OCI-LY7 (cell line): ENCODE measurements at regions not wholly inside any gene's neighbourhood (a gene's known extent, or its start where the extent isn't known, plus 50 kb on each side); places are given as distances from the start of the nearest gene placed in this dataset.

Experiments
- BruUV-seq: library from RNA; stranded (reverse); fragments of 400-500 nt; replicated peaks from 2 replicates; lab custom pipeline; 2021; lab: Mats Ljungman, UMichigan
- CTCF ChIA-PET: fragments of 300-600 bp; sonication (Branson Sonifier 250); formaldehyde crosslinking; loops from one replicate; lab custom pipeline; 2022; ENCODE audit warnings: antibody characterized with exemption; ENCODE audit not compliant: unreplicated experiment; lab: Charles Lee
- POLR2A ChIA-PET: fragments of 300-600 bp; sonication (Branson Sonifier 250); formaldehyde crosslinking; loops from one replicate; lab custom pipeline; 2022; ENCODE audit warnings: antibody characterized with exemption; lab: Charles Lee
- DNase-seq: peaks from one replicate; pipeline ENCODE4 v3.0.0-alpha.2; 2015; ENCODE audit warnings: low spot score
- H2AFZ ChIP-seq: fragments of 200-600 bp; sonication (generic), shearing (Covaris generic); 2 replicates; pipeline ENCODE4 v1.6.1; 2014; ENCODE audit warnings: mild to moderate bottlenecking, antibody characterized with exemption, low read length, moderate library complexity
- H3K27ac ChIP-seq: fragments of 200-600 bp; sonication (generic); 2 replicates; pipeline ENCODE4 v1.5.1; 2014; ENCODE audit warnings: mixed run types, low read depth, mild to moderate bottlenecking, moderate library complexity, low read length, inconsistent platforms; ENCODE audit not compliant: poor library complexity, severe bottlenecking
- H3K36me3 ChIP-seq: fragments of 200-600 bp; sonication (generic); 2 replicates; pipeline ENCODE4 v1.6.1; 2014; ENCODE audit warnings: mild to moderate bottlenecking, antibody characterized with exemption, low read length, moderate library complexity, mixed read lengths; ENCODE audit not compliant: insufficient read depth
- H3K4me1 ChIP-seq: fragments of 200-600 bp; sonication (generic); 2 replicates; pipeline ENCODE4 v1.5.1; 2014; ENCODE audit warnings: mild to moderate bottlenecking, low read length; ENCODE audit not compliant: insufficient read depth, poor library complexity, severe bottlenecking
- H3K4me2 ChIP-seq: fragments of 200-600 bp; sonication (generic); 2 replicates; pipeline ENCODE4 v1.6.1; 2014; ENCODE audit warnings: mild to moderate bottlenecking, low read length
- H3K4me3 ChIP-seq: fragments of 200-600 bp; sonication (generic); 2 replicates; pipeline ENCODE4 v1.5.1; 2014; ENCODE audit warnings: mild to moderate bottlenecking, low read depth, low read length; ENCODE audit not compliant: poor library complexity, severe bottlenecking
- H3K79me2 ChIP-seq: fragments of 200-600 bp; sonication (generic); 2 replicates; pipeline ENCODE4 v1.6.1; 2016; ENCODE audit warnings: low read depth, mild to moderate bottlenecking, low read length, moderate library complexity, mixed read lengths; ENCODE audit not compliant: insufficient read depth
- H3K9me2 ChIP-seq: fragments of 200-600 bp; sonication (generic); 2 replicates; pipeline ENCODE4 v1.6.1; 2016; ENCODE audit warnings: mild to moderate bottlenecking, low read length, mixed read lengths; ENCODE audit not compliant: insufficient read depth
- H3K9me3 ChIP-seq: fragments of 200-600 bp; sonication (generic); 2 replicates; pipeline ENCODE4 v1.6.1; 2014; ENCODE audit warnings: mild to moderate bottlenecking, mixed run types, low read length, mixed read lengths
- H4K20me1 ChIP-seq: fragments of 200-600 bp; sonication (generic); 2 replicates; pipeline ENCODE4 v1.6.1; 2014; ENCODE audit warnings: mild to moderate bottlenecking, antibody characterized with exemption, low read length, moderate library complexity, mixed read lengths; ENCODE audit not compliant: insufficient read depth
- EZH2phosphoT487 ChIP-seq: fragments of 200-600 bp; sonication (generic); IDR thresholded peaks from 2 replicates; pipeline ENCODE4 v1.6.1; 2018; ENCODE audit warnings: low read depth, borderline replicate concordance, mild to moderate bottlenecking, mixed run types, antibody characterized with exemption, low read length, moderate library complexity, mixed read lengths
- intact Hi-C: fragments of 100-400 bp; cut with micrococcal nuclease; formaldehyde crosslinking; loops from one replicate; pipeline ENCODE4 v1.10.0; 2022; ENCODE audit not compliant: unreplicated experiment
- TF ChIP-seq, protein P1 (sequence below): fragments of 200-600 bp; sonication (generic); conservative IDR thresholded peaks from 2 replicates; pipeline ENCODE4 v1.5.1; 2014; ENCODE audit warnings: mild to moderate bottlenecking, antibody characterized with exemption, low read length, moderate library complexity, mixed read lengths

- no peak for DNase-seq
- Histone ChIP-seq H3K27ac (no peak overlapping the region), H3K4me1 (no peaks in the 10 kb centered on the region), H3K9me2 (no peaks in the 10 kb centered on the region), H3K36me3 (no peaks in the 10 kb centered on the region), H3K79me2 (no peaks in the 10 kb centered on the region), H4K20me1 (no peaks in the 10 kb centered on the region), H3K9me3 (no peaks in the 10 kb centered on the region), H3K4me3 (no peak overlapping the region), H2AFZ (no peak overlapping the region), H3K4me2 (no peak overlapping the region)
- TF ChIP-seq, protein P1, sequence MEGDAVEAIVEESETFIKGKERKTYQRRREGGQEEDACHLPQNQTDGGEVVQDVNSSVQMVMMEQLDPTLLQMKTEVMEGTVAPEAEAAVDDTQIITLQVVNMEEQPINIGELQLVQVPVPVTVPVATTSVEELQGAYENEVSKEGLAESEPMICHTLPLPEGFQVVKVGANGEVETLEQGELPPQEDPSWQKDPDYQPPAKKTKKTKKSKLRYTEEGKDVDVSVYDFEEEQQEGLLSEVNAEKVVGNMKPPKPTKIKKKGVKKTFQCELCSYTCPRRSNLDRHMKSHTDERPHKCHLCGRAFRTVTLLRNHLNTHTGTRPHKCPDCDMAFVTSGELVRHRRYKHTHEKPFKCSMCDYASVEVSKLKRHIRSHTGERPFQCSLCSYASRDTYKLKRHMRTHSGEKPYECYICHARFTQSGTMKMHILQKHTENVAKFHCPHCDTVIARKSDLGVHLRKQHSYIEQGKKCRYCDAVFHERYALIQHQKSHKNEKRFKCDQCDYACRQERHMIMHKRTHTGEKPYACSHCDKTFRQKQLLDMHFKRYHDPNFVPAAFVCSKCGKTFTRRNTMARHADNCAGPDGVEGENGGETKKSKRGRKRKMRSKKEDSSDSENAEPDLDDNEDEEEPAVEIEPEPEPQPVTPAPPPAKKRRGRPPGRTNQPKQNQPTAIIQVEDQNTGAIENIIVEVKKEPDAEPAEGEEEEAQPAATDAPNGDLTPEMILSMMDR: no peak
- TF ChIP-seq EZH2phosphoT487: no peak
- CTCF ChIA-PET: no interaction called here
- intact Hi-C loops: no loop called here
- POLR2A ChIA-PET: no interaction called here
- BruUV-seq: no TSS peak
Measured at GRCh38 chr1:69511426-69512192, 56.1 kb upstream of the LRRC7 start.

- no peaks in the 10 kb centered on the region for H4K20me1 ChIP-seq
- no peaks in the 10 kb centered on the region for H3K4me1 ChIP-seq
- DNase-seq: no peak
- CTCF ChIA-PET: no interaction called here
- H3K36me3 ChIP-seq: no peaks in the 10 kb centered on the region
- no peak overlapping the region for H3K4me3 ChIP-seq
- H3K9me2 ChIP-seq: no peaks in the 10 kb centered on the region
- no peaks in the 10 kb centered on the region for H3K79me2 ChIP-seq
- POLR2A ChIA-PET: interaction anchor here (0.7 kb wide), 2 partner anchors 43 to 959 kb away, joined by 3 to 4 read pairs; no protein-coding TSS in a partner anchor
- intact Hi-C loops: no loop called here
- H3K27ac ChIP-seq: no peak overlapping the region
- H3K4me2 ChIP-seq: no peak overlapping the region
- TF ChIP-seq, protein P1: no peak
- no peak for TF ChIP-seq EZH2phosphoT487
- no TSS peak for BruUV-seq
- H2AFZ ChIP-seq: no peak overlapping the region
- no peaks in the 10 kb centered on the region for H3K9me3 ChIP-seq
Measured at GRCh38 chr1:69513601-69514000, 54.1 kb upstream of the LRRC7 start.
